ENCODE measurements at regions not wholly inside any gene's neighbourhood (a gene's known extent, or its start where the extent isn't known, plus 50 kb on each side); places are given as distances from the start of the nearest gene placed in this dataset.

GRCh38 chr5:135680713-135681112 is 101.9 kb upstream of the CXCL14 start:
- no peak for TF ChIP-seq POLR2AphosphoS5 (IDR thresholded peaks at IDR 0.05; ENCODE audit: low read depth, low read length)
- TF ChIP-seq CTCF (IDR thresholded peaks at IDR 0.05) = no peak
- no peak for TF ChIP-seq RCOR1 (IDR thresholded peaks at IDR 0.05; ENCODE audit: low read length)
